Astrocyte (in vitro differentiated cells and primary cell): ENCODE measurements at regions not wholly inside any gene's neighbourhood (a gene's known extent, or its start where the extent isn't known, plus 50 kb on each side); places are given as distances from the start of the nearest gene placed in this dataset.

Experiments used
- EZH2 ChIP-seq: IDR thresholded peaks from 2 replicates; pipeline ENCODE4 v1.6.1; 2012; ENCODE audit warnings: mild to moderate bottlenecking, low read length, inconsistent platforms; ENCODE audit not compliant: insufficient read depth
- TF ChIP-seq, protein P1 (sequence below): IDR thresholded peaks from 2 replicates; pipeline ENCODE4 v1.5.1; 2011; ENCODE audit warnings: low read depth, mild to moderate bottlenecking, inconsistent platforms, low read length, moderate library complexity; ENCODE audit not compliant: insufficient read depth

DNA sequence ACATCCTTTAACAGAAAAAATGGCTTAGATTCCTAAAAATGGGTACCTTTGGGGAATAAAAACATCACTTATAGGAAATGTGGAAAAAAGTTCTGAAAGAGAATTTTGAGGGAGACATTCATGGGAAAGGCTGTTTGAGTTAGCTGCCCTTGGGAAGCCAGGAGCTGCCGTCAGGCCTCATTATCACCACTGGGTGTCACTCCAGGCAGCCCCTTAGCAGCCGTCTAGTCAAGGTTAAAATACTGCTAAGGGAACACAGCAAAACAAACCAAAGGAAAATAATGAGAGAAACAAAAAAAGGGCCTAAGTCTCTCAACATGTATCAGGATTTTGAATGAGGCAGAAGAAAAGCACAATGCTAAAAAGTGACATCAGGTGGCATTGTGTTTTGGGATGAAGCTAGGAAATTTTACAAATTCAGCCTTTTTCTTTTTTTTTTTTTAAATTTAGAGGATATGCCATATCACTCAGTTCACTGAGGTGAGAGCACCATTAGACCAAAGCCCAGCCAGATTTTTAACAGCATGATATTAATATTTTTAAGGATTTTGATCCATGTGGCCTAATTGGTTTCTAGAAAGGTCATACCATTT is 235.3 kb downstream of the GPAT3 start:
- TF ChIP-seq, protein P1, sequence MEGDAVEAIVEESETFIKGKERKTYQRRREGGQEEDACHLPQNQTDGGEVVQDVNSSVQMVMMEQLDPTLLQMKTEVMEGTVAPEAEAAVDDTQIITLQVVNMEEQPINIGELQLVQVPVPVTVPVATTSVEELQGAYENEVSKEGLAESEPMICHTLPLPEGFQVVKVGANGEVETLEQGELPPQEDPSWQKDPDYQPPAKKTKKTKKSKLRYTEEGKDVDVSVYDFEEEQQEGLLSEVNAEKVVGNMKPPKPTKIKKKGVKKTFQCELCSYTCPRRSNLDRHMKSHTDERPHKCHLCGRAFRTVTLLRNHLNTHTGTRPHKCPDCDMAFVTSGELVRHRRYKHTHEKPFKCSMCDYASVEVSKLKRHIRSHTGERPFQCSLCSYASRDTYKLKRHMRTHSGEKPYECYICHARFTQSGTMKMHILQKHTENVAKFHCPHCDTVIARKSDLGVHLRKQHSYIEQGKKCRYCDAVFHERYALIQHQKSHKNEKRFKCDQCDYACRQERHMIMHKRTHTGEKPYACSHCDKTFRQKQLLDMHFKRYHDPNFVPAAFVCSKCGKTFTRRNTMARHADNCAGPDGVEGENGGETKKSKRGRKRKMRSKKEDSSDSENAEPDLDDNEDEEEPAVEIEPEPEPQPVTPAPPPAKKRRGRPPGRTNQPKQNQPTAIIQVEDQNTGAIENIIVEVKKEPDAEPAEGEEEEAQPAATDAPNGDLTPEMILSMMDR, result peak; percentile 87
- no peak for TF ChIP-seq EZH2
